K562 (cell line): ENCODE measurements at regions not wholly inside any gene's neighbourhood (a gene's known extent, or its start where the extent isn't known, plus 50 kb on each side); places are given as distances from the start of the nearest gene placed in this dataset.

ENCODE experiments used
- NCOR1 ChIP-seq: fragments of 450-650 bp; IDR thresholded peaks from 2 replicates; pipeline ENCODE4 v1.6.1; 2016; ENCODE audit warnings: mild to moderate bottlenecking, moderate library complexity
- NONO ChIP-seq, 2 experiments: fragments of 200-400 bp in 1 of 2; fragments of 450-650 bp in 1 of 2; formaldehyde crosslinking in 1 of 2; IDR thresholded peaks; 2 replicates each; pipeline ENCODE4 v1.6.1; 2017; ENCODE audit warnings: low read depth in 2 of 2, mild to moderate bottlenecking in 2 of 2, moderate library complexity in 2 of 2, low read length in 1 of 2
- REST ChIP-seq, 2 experiments: fragments of 450-650 bp; formaldehyde crosslinking in 1 of 2; IDR thresholded peaks; 2 replicates each; pipeline versions ENCODE4 v1.4.0 to v1.6.1; 2014 to 2020; ENCODE audit warnings: mild to moderate bottlenecking in 2 of 2, borderline replicate concordance in 1 of 2, low read depth in 1 of 2
- RFX7 ChIP-seq: fragments of 250-450 bp; sonication (Bioruptor Pico); IDR thresholded peaks from 2 replicates; pipeline ENCODE4 v1.5.1; 2021; ENCODE audit warnings: mild to moderate bottlenecking
- RHOXF2B ChIP-seq: fragments of 250-450 bp; sonication (Bioruptor Pico); conservative IDR thresholded peaks from 2 replicates; pipeline ENCODE4 v1.5.1; 2021
- RNF2 ChIP-seq: sonication (generic); IDR thresholded peaks from 2 replicates; pipeline ENCODE4 v1.6.1; 2016
- TCF7L2 ChIP-seq: fragments of 150-350 bp; IDR thresholded peaks from 2 replicates; pipeline ENCODE4 v1.6.1; 2016; ENCODE audit warnings: low read depth, mild to moderate bottlenecking, low read length, moderate library complexity
- ZFP30 ChIP-seq: fragments of 250-450 bp; sonication (Bioruptor Pico); IDR thresholded peaks from 2 replicates; pipeline ENCODE4 v1.8.0; 2022; ENCODE audit warnings: moderate library complexity, mild to moderate bottlenecking, inconsistent platforms, borderline replicate concordance
- ZNF165 ChIP-seq: fragments of 250-450 bp; sonication (Bioruptor Pico); IDR thresholded peaks from 2 replicates; pipeline ENCODE4 v1.4.0; 2020; ENCODE audit warnings: borderline replicate concordance
- ZNF3 ChIP-seq: fragments of 250-450 bp; sonication (Bioruptor Pico); IDR thresholded peaks from 2 replicates; pipeline ENCODE4 v1.5.0; 2021; ENCODE audit warnings: mild to moderate bottlenecking, moderate library complexity
- ZNF354B ChIP-seq: fragments of 250-450 bp; sonication (Bioruptor Pico); IDR thresholded peaks from 2 replicates; pipeline ENCODE4 v1.4.0; 2020
- ZNF609 ChIP-seq: sonication (generic); formaldehyde crosslinking; IDR thresholded peaks from 2 replicates; pipeline ENCODE4 v1.8.1; 2023; ENCODE audit warnings: missing genetic modification reagents, mild to moderate bottlenecking, borderline replicate concordance
- TF ChIP-seq, protein P1 (sequence below): fragments of 450-650 bp; IDR thresholded peaks from 2 replicates; pipeline ENCODE4 v1.6.1; 2014; ENCODE audit warnings: low read depth, mild to moderate bottlenecking, moderate library complexity, borderline replicate concordance

DNA sequence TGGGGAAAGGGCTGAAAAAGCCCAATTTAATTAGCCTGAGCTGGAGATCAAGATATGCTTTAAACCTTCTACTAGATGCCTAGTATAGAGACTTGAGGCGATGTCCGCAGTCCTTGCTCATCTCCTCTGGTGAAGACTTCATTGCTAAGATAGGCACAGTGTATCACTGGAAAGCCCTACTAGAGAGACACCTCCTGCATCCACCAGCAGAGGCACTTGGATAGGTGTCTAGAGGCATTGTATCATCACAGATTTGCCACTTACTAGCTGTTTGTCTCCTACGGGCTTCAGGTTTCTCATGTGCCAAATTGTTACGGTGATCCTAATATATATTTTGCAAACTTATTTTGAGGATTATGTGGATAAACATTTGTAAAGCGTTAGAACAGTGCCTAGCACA lies 1048.5 kb downstream of the GALC start (continued):
- TF ChIP-seq ZNF609 (CRISPR knock-in tag) (no peak), TCF7L2 (no peak), RNF2 (no peak), ZFP30 (no peak), ZNF165 (CRISPR knock-in tag) (no peak), RFX7 (CRISPR knock-in tag) (no peak), REST (IDR thresholded peaks at IDR 0.05; ENCODE audit: borderline replicate concordance) (no peak), REST (CRISPR knock-in tag; IDR thresholded peaks at IDR 0.05; ENCODE audit: low read depth) (no peak), NCOR1 (no peak), ZNF354B (CRISPR knock-in tag) (no peak), RHOXF2B (CRISPR knock-in tag) (no peak), NONO (IDR thresholded peaks at IDR 0.05; ENCODE audit: low read depth in 2 of 2, low read length in 1 of 2) (no peak), ZNF3 (no peak)
- TF ChIP-seq, protein P1, sequence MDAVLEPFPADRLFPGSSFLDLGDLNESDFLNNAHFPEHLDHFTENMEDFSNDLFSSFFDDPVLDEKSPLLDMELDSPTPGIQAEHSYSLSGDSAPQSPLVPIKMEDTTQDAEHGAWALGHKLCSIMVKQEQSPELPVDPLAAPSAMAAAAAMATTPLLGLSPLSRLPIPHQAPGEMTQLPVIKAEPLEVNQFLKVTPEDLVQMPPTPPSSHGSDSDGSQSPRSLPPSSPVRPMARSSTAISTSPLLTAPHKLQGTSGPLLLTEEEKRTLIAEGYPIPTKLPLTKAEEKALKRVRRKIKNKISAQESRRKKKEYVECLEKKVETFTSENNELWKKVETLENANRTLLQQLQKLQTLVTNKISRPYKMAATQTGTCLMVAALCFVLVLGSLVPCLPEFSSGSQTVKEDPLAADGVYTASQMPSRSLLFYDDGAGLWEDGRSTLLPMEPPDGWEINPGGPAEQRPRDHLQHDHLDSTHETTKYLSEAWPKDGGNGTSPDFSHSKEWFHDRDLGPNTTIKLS: no peak
